NOMO-1 treated with dmso at 0.1 percent for 144 hours (cell line): ENCODE measurements at regions not wholly inside any gene's neighbourhood (a gene's known extent, or its start where the extent isn't known, plus 50 kb on each side); places are given as distances from the start of the nearest gene placed in this dataset.
"Not testable (repeated sequence)": the region's sequence is repeated elsewhere in the genome, so short reads cannot be mapped to it uniquely, and the experiment has no call there.

ENCODE experiments used
- DNase-seq: peaks from one replicate; lab custom pipeline; 2025; ENCODE audit not compliant: unreplicated experiment; lab: John Stamatoyannopoulos, UW

GRCh38 chr13:23007426-23007825 lies 173.4 kb upstream of the SGCG start:
- no peak for DNase-seq

DNA sequence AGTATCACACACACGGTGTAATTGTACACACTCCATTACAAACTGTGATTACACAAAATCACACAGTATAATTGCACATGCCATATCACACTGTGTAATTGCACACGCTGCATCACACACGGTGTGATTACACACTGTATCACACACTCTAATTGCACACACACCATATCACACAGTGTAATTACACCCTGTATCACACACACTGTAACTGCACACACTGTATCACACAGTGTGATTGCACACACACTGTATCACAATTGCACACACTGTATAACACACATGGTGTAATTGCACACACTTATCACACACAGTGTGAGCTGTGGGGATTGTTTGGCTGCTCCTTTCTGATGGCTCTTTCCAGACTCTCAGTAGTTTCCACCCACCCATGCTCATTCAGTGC lies 162.6 kb upstream of the SGCG start:
- DNase-seq: no peak

GRCh38 chr13:23020246-23020843 lies 160.4 kb upstream of the SGCG start:
- DNase-seq: peak; percentile 6

GRCh38 chr13:23021906-23022305 lies 158.9 kb upstream of the SGCG start:
- no peak for DNase-seq

GRCh38 chr13:23022704-23023103 lies 158.1 kb upstream of the SGCG start:
- DNase-seq: no peak

GRCh38 chr13:23025864-23026608 lies 154.7 kb upstream of the SGCG start:
- no peak for DNase-seq

GRCh38 chr13:23039266-23039935 lies 141.4 kb upstream of the SGCG start:
- no peak for DNase-seq

DNA sequence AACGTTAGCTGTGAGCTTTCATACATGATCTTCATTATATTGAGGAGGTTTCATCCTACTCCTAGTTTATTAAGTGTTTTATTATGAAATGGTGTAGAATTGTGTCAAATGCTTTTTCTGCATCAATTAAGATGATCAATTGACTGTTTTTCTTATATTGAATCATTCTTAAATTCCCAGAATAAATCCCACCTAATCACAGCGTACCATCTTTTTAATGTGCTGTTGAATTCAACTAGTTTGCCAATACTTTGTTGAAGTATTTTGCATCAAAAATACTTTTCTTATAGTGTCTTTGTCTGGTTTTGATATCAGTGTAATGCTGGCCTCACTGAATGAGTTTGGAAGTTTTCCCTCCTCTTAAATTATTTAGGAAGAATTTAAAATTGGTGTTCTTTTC lies 138.6 kb upstream of the SGCG start:
- no peak for DNase-seq

DNA sequence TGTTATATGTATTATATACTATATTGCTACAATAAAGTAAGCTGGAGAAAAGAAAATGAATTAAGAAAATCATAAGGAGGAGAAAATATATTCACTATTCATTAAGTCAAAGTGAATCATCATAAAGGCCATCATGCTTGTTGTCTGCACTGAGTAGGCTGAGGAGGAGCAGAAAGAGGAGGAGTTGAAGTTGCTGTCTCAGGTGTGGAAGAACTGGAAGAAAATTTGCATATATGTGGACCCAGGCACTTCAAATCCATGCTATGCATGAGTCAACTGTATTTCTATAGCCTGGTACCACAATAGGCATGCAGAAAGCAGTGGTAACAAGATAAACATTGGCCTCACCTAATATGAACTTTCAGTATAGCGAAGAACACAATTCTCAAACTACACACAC lies 135.9 kb upstream of the SGCG start:
- no peak for DNase-seq

- DNase-seq: no peak
Measured at GRCh38 chr13:23050126-23050525, 130.7 kb upstream of the SGCG start.

DNA sequence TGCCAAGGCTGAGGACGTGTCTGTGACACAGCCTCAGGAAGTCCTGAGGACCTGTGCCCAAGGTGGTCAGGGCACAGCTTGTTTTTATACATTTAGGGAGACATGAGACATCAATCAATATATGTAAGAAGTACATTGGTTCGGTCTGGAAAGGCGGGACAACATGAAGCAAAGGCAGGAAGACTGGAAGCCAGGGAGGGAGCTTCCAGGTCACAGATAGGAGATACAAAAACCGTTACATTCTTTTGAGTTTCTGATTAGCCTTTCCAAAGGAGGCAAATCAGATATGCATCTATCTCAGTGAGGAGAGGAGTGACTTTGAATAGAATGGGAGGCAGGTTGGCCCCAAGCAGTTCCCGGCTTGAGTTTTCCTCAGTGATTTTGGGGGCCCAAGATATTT lies 127.1 kb upstream of the SGCG start:
- DNase-seq: not testable (repeated sequence)

DNA sequence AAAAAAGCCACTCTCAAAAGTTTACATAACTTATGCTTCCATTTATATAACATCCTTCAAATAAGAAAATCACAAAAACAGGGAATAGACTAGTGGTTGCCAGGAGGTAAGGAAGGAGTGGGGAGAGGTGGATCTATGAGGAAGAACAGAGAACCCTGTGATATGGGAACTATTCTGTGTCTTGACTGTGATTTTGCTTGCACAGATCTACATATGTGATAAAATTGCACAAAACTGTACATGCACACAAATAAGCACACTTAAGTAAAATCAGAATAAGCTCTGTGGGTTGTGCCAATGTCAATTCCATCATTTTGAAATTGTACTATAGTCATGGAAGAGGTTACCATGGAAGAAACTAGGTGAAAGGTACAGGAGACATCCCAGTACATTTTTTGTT lies 121.6 kb upstream of the SGCG start:
- DNase-seq: peak; percentile 3

GRCh38 chr13:23060959-23061358 lies 119.8 kb upstream of the SGCG start:
- DNase-seq: no peak

DNA sequence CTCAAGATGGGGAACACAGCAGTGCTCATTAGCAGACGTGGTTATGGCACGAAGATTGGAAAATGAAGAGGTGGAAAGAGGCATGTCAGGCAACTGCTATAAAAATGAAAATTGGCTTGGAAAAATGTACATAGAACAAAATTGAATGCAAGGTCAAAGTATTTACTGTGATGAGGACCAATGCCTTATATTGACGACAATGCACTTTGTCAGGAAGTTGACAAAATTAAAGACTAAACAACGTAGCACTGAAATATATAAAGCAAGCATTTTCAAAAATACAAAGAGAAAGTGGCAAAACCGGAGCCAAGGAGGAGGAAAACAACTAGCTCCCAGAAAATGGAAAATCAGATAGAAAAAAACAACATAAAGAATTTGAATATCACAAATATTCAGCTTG lies 113.7 kb upstream of the SGCG start:
- DNase-seq: no peak

DNA sequence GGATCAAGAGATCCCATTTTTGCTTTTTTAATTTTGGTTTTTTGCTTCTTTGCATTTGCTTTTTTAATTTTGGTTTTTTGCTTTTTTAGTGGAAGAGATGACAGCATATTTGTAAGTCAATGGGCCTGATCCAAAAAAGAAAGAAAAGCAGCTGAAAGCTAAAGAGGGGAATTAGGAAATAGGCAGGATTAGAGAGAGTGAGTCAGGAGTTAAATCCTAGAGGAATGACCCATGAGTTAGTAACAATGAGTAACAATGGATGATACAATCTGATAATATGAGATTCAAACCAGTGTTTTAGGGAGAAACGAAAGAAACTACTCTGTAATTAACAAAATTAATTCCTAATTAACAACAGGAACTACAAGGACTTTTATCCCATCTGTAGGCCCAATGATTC lies 111.2 kb upstream of the SGCG start:
- no peak for DNase-seq

- DNase-seq: no peak
Measured at GRCh38 chr13:23074075-23074828, 106.5 kb upstream of the SGCG start.

GRCh38 chr13:23081220-23081619 lies 99.6 kb upstream of the SGCG start:
- no peak for DNase-seq

GRCh38 chr13:23081901-23082300 lies 98.9 kb upstream of the SGCG start:
- DNase-seq: no peak

GRCh38 chr13:23086968-23087623 lies 93.7 kb upstream of the SGCG start:
- DNase-seq: no peak

- no peak for DNase-seq
Measured at GRCh38 chr13:23087880-23088279, 92.9 kb upstream of the SGCG start.
